ENCODE measurements at regions not wholly inside any gene's neighbourhood (a gene's known extent, or its start where the extent isn't known, plus 50 kb on each side); places are given as distances from the start of the nearest gene placed in this dataset.
"Not testable (repeated sequence)": the region's sequence is repeated elsewhere in the genome, so short reads cannot be mapped to it uniquely, and the experiment has no call there.

DNA sequence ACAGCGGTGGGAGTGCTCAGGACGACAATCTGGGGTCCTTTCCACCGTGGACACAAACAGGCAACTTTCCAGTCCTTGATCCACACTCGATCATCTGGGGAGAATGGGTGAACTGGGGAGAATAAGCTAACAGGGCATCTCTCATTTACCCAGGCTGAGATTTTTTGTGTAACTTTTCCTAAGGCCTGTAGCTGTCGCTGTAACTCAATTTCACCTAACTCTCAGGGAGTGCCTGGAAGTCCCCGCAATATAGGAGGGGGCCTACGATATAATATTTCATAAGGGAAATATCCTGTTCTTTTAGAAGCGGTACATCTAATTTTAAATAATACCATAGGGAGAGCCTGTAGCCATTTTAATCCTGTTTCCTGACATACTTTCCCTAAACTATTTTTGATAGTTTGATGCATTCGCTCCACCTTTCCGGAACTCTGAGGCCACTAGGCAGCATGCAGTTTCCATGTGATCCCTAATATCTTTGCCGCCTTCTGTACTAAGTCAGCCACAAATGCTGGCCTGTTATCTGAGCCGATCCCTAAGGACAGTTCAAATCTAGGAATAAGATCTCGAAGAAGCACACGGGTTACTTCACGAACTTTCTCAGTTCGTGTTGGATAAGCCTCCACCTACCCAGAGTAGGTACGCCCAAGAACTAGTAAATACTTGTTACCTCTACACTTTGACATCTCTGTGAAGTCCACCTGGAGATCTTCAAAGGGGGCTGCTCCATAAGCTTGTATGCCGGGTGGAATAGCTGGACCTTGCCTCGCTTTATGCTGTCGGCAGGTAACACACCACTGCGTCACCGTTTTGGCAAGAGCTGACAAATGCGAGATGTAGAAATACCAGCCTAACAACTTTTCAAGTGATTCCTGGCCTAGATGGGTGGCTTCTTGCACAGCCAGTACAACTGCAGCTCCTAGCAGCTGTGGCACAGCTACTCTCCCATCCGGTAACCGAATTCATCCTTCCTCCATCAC, 155.7 kb downstream of the UNC93B1 start:
- not testable (repeated sequence) for TF ChIP-seq FOS (IDR thresholded peaks at IDR 0.05; ENCODE audit: borderline replicate concordance, insufficient read depth, low read length); POLR2A (IDR thresholded peaks at IDR 0.05; ENCODE audit: low read depth, low read length); POLR2AphosphoS5 (IDR thresholded peaks at IDR 0.05; ENCODE audit: insufficient read depth, low read depth, low read length); EZH2 (IDR thresholded peaks at IDR 0.05; ENCODE audit: borderline replicate concordance, low read depth, low read length, severe bottlenecking)
- TF ChIP-seq, protein P1, sequence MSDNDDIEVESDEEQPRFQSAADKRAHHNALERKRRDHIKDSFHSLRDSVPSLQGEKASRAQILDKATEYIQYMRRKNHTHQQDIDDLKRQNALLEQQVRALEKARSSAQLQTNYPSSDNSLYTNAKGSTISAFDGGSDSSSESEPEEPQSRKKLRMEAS (IDR thresholded peaks at IDR 0.05; ENCODE audit: insufficient read depth, insufficient read length) = not testable (repeated sequence)
- TF ChIP-seq, protein P2, sequence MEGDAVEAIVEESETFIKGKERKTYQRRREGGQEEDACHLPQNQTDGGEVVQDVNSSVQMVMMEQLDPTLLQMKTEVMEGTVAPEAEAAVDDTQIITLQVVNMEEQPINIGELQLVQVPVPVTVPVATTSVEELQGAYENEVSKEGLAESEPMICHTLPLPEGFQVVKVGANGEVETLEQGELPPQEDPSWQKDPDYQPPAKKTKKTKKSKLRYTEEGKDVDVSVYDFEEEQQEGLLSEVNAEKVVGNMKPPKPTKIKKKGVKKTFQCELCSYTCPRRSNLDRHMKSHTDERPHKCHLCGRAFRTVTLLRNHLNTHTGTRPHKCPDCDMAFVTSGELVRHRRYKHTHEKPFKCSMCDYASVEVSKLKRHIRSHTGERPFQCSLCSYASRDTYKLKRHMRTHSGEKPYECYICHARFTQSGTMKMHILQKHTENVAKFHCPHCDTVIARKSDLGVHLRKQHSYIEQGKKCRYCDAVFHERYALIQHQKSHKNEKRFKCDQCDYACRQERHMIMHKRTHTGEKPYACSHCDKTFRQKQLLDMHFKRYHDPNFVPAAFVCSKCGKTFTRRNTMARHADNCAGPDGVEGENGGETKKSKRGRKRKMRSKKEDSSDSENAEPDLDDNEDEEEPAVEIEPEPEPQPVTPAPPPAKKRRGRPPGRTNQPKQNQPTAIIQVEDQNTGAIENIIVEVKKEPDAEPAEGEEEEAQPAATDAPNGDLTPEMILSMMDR (IDR thresholded peaks at IDR 0.05; ENCODE audit: extremely low read depth in 1 of 2, insufficient read depth in 1 of 2, low read depth in 1 of 2, low read length in 2 of 2) = peak in 1 of 2 donors; percentile 8
